ENCODE measurements at regions not wholly inside any gene's neighbourhood (a gene's known extent, or its start where the extent isn't known, plus 50 kb on each side); places are given as distances from the start of the nearest gene placed in this dataset.

DNA sequence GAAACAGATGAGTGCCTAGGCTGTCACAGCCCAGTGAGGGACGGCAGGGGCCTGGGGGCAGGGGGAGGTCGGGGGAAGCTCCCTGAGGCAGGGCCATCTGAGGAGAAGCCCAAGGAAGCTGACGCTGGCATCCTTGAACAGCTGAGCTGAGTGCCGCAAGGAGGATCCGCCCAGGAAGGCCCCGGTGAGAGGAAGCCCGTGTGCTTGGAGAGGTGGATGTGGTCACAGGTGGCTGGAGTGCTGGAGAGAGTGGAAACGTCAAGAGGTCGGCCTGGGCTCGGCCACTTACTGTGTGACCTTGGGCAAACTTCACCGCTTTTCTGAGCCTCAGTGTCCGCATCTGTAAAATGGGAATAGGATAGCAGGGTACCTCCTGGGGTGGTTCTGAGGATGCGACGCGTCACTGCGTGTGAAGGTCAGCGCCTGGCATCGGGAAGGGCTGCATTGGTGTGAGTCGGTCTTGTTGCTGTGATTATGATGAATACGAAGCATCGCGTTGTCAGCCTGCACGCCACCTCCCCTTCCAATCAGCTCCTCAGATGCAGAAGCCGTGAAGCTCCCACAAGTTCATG lies 116.1 kb upstream of the PTPN1 start:
- Histone ChIP-seq H3K4me1 (ENCODE audit: control insufficient read depth in 2 of 3, insufficient read depth in 2 of 3, low read depth in 1 of 3, low read length in 3 of 3) (peaks cover 0 to 17% (median 9%) of the 10 kb centered on the region in 3 donors), H3K27ac (ENCODE audit: low read depth in 2 of 2, low read length in 2 of 2) (no peak overlapping the region), H3K27me3 (ENCODE audit: control insufficient read depth, insufficient read depth, low read length) (no peaks in the 10 kb centered on the region), H3K9ac (ENCODE audit: low read length in 3 of 3) (no peak overlapping the region), H3K36me3 (ENCODE audit: control insufficient read depth in 2 of 3, insufficient read depth in 3 of 3, low read length in 3 of 3) (no peaks in the 10 kb centered on the region), H3K4me3 (ENCODE audit: low read length in 3 of 3) (no peak overlapping the region), H3K9me3 (ENCODE audit: control insufficient read depth in 2 of 3, insufficient read depth in 1 of 3, low read length in 3 of 3) (no peaks in the 10 kb centered on the region)
- intact Hi-C loops (cut with DNase I), result no loop called here
- no peak for FAIRE-seq
- no peak for DNase-seq
- no peak for TF ChIP-seq CTCF (IDR thresholded peaks at IDR 0.05; ENCODE audit: borderline replicate concordance, extremely low read depth, insufficient read depth)

- TF ChIP-seq CTCF (IDR thresholded peaks at IDR 0.05; ENCODE audit: borderline replicate concordance, extremely low read depth, insufficient read depth), result no peak
- intact Hi-C loops (cut with DNase I), result no loop called here
- H3K27ac ChIP-seq (ENCODE audit: low read depth in 2 of 2, low read length in 2 of 2), result peak overlapping the region in 1 of 2 donors; percentile 16
- DNase-seq (no peak), FAIRE-seq (no peak)
- peaks cover 0 to 15% (median 12%) of the 10 kb centered on the region in 3 donors for H3K4me1 ChIP-seq (ENCODE audit: control insufficient read depth in 2 of 3, insufficient read depth in 2 of 3, low read depth in 1 of 3, low read length in 3 of 3)
- H3K9ac ChIP-seq (ENCODE audit: low read length in 3 of 3), result no peak overlapping the region
- H3K27me3 ChIP-seq (ENCODE audit: control insufficient read depth, insufficient read depth, low read length), result no peaks in the 10 kb centered on the region
- H3K4me3 ChIP-seq (ENCODE audit: low read length in 3 of 3), result no peak overlapping the region
- H3K36me3 ChIP-seq (ENCODE audit: control insufficient read depth in 2 of 3, insufficient read depth in 3 of 3, low read length in 3 of 3), result no peaks in the 10 kb centered on the region
- no peaks in the 10 kb centered on the region for H3K9me3 ChIP-seq (ENCODE audit: control insufficient read depth in 2 of 3, insufficient read depth in 1 of 3, low read length in 3 of 3)
Measured at GRCh38 chr20:50394569-50394968, 115.6 kb upstream of the PTPN1 start.

DNA sequence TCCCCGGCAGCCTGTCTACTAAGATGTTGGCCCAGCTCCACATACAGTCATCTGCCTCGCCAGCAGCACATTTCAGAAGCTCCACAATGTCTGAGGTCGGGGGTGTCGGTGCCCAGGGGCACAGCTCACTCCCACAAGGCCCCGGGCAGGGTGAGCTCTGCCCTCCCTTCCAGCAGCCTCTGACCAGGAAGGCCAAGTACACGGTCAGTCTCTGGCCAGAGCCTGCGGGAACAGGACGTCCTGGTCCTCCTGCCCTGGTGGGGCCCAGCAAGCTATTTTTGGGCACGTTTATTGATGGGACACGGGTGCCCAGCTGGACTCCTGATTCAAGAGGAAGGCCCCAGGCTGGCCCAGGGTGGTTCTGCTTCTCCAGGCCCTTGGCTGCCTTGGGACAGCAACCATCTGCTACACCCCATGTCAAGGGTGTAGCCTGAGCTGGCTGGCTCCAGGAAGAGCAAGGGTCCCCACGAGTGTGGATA lies 114.9 kb upstream of the PTPN1 start:
- H3K27me3 ChIP-seq (ENCODE audit: control insufficient read depth, insufficient read depth, low read length), result no peaks in the 10 kb centered on the region
- DNase-seq (peak in 1 of 5 donors; percentile 93), FAIRE-seq (no peak)
- H3K4me3 ChIP-seq (ENCODE audit: low read length in 3 of 3), result no peak overlapping the region
- H3K9ac ChIP-seq (ENCODE audit: low read length in 3 of 3), result no peak overlapping the region
- H3K27ac ChIP-seq (ENCODE audit: low read depth in 2 of 2, low read length in 2 of 2), result peak overlapping the region; percentile 54 to 57
- peaks cover 0 to 12% (median 8%) of the 10 kb centered on the region in 3 donors for H3K4me1 ChIP-seq (ENCODE audit: control insufficient read depth in 2 of 3, insufficient read depth in 2 of 3, low read depth in 1 of 3, low read length in 3 of 3)
- TF ChIP-seq CTCF (IDR thresholded peaks at IDR 0.05; ENCODE audit: borderline replicate concordance, extremely low read depth, insufficient read depth), result no peak
- intact Hi-C loops (cut with DNase I), result no loop called here
- no peaks in the 10 kb centered on the region for H3K9me3 ChIP-seq (ENCODE audit: control insufficient read depth in 2 of 3, insufficient read depth in 1 of 3, low read length in 3 of 3)
- H3K36me3 ChIP-seq (ENCODE audit: control insufficient read depth in 2 of 3, insufficient read depth in 3 of 3, low read length in 3 of 3), result no peaks in the 10 kb centered on the region

Measured in kidney (tissue), 13 donors.